LNCAP (cell line): ENCODE measurements at regions not wholly inside any gene's neighbourhood (a gene's known extent, or its start where the extent isn't known, plus 50 kb on each side); places are given as distances from the start of the nearest gene placed in this dataset.

Experiments
- CTCF ChIP-seq: fragments of 450-650 bp; IDR thresholded peaks from 2 replicates; pipeline ENCODE4 v1.5.1; 2017; ENCODE audit warnings: mild to moderate bottlenecking

GRCh38 chr6:144647406-144647964 is 362.4 kb downstream of the UTRN start:
- no peak for TF ChIP-seq CTCF

GRCh38 chr6:144647971-144648651 is 363.0 kb downstream of the UTRN start:
- peak; percentile 37; the same call in 1 of the 2 replicates for TF ChIP-seq CTCF

- no peak for TF ChIP-seq CTCF
Measured at GRCh38 chr6:144649085-144649484, 363.9 kb downstream of the UTRN start.

GRCh38 chr6:144651234-144651633 is 366.1 kb downstream of the UTRN start:
- TF ChIP-seq CTCF: no peak

GRCh38 chr6:144652292-144652891 is 367.3 kb downstream of the UTRN start:
- TF ChIP-seq CTCF: no peak

- no peak for TF ChIP-seq CTCF
Measured at GRCh38 chr6:144653885-144654505, 368.9 kb downstream of the UTRN start.

GRCh38 chr6:144654506-144654905 is 369.4 kb downstream of the UTRN start:
- no peak for TF ChIP-seq CTCF
